NT2/D1 (cell line): ENCODE measurements at regions not wholly inside any gene's neighbourhood (a gene's known extent, or its start where the extent isn't known, plus 50 kb on each side); places are given as distances from the start of the nearest gene placed in this dataset.

Source experiments
- YY1 ChIP-seq: IDR thresholded peaks from 2 replicates; pipeline ENCODE4 v1.6.1; 2011; ENCODE audit not compliant: insufficient read length, insufficient read depth
- ZNF274 ChIP-seq: IDR thresholded peaks from 2 replicates; pipeline ENCODE4 v1.6.1; 2011; ENCODE audit warnings: mild to moderate bottlenecking, low read depth, low read length

DNA sequence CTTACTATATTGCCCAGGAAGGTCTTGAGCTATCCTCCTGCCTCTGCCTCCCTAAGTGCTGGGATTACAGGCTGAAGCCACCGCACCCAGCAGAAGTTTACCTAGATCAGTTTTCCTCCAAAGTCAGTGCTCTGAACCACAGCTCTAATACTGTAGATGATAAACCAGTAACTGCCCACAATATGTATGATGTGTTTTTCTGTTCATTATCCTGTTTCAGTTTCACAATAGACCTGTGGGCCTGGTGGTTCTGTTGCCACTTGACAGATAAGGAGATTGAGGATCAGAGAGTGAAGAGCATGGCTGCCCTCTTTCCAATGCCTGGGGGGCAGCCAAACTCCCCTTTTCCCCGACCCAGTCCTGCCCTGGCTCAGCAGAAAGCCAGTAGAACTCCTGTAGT, 87.0 kb downstream of the EFNB1 start:
- no peak for TF ChIP-seq YY1
- TF ChIP-seq ZNF274: no peak
